Fibroblast of lung (primary cell): ENCODE measurements at regions not wholly inside any gene's neighbourhood (a gene's known extent, or its start where the extent isn't known, plus 50 kb on each side); places are given as distances from the start of the nearest gene placed in this dataset.

Source experiments
- EZH2 ChIP-seq: IDR thresholded peaks from 2 replicates; pipeline ENCODE4 v1.5.1; 2012; ENCODE audit warnings: low read length, control low read depth, mild to moderate bottlenecking; ENCODE audit errors: missing control alignments
- TF ChIP-seq, protein P1 (sequence below), 2 donors: IDR thresholded peaks in 1 of 2; conservative IDR thresholded peaks in 1 of 2; 1 replicate in 1 of 2; 2 replicates in 1 of 2; pipeline ENCODE4 v1.5.1; 2011 to 2012; ENCODE audit warnings: low read length in 2 of 2, control low read depth in 1 of 2, inconsistent platforms in 1 of 2, low read depth in 1 of 2, mild to moderate bottlenecking in 1 of 2

DNA sequence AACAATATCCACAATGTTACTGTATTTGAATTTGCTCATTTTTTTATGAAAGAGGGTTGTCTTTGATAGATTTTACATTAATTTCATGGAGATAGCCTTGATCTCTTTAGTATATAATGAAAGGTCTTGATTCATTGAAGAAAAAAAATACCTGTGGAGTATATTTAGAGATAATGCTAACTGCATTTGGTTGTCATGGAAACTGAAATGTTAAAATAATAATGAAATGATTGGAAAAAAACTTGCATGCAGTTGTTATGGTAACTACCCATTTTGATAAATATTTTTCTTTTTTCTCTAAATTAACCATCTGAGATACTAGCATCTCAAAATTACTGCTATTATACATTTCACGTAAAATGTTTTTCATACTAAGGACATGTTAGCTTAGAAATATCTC lies 712.7 kb upstream of the FAM98A start:
- TF ChIP-seq, protein P1, sequence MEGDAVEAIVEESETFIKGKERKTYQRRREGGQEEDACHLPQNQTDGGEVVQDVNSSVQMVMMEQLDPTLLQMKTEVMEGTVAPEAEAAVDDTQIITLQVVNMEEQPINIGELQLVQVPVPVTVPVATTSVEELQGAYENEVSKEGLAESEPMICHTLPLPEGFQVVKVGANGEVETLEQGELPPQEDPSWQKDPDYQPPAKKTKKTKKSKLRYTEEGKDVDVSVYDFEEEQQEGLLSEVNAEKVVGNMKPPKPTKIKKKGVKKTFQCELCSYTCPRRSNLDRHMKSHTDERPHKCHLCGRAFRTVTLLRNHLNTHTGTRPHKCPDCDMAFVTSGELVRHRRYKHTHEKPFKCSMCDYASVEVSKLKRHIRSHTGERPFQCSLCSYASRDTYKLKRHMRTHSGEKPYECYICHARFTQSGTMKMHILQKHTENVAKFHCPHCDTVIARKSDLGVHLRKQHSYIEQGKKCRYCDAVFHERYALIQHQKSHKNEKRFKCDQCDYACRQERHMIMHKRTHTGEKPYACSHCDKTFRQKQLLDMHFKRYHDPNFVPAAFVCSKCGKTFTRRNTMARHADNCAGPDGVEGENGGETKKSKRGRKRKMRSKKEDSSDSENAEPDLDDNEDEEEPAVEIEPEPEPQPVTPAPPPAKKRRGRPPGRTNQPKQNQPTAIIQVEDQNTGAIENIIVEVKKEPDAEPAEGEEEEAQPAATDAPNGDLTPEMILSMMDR (conservative IDR thresholded peaks at IDR 0.05 in 1 of 2, IDR thresholded peaks at IDR 0.05 in 1 of 2; ENCODE audit: low read depth in 1 of 2, low read length in 2 of 2) = no peak
- TF ChIP-seq EZH2 = no peak
